ENCODE measurements at regions not wholly inside any gene's neighbourhood (a gene's known extent, or its start where the extent isn't known, plus 50 kb on each side); places are given as distances from the start of the nearest gene placed in this dataset.

DNA sequence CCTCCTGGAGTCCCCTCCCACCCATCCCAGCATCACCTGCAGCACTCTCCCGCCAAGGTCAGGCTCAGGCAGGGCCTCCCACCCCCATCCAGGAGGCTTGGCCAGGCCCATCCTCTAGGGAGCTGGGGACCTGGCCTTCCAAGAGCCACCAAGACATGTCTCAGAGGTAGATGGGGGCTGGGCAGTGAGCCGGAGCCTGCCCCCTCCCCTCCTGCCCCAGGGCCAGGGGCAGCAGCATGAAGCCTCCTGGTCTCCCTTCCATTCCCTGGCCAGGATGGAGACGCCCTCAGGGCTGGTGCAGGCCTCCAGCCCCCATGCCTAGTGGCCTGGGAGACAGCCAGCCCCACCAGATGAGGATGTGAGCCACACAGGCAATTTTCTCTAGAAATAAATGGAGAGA is 69.3 kb upstream of the C14orf180 start:
- TF ChIP-seq, protein P1, sequence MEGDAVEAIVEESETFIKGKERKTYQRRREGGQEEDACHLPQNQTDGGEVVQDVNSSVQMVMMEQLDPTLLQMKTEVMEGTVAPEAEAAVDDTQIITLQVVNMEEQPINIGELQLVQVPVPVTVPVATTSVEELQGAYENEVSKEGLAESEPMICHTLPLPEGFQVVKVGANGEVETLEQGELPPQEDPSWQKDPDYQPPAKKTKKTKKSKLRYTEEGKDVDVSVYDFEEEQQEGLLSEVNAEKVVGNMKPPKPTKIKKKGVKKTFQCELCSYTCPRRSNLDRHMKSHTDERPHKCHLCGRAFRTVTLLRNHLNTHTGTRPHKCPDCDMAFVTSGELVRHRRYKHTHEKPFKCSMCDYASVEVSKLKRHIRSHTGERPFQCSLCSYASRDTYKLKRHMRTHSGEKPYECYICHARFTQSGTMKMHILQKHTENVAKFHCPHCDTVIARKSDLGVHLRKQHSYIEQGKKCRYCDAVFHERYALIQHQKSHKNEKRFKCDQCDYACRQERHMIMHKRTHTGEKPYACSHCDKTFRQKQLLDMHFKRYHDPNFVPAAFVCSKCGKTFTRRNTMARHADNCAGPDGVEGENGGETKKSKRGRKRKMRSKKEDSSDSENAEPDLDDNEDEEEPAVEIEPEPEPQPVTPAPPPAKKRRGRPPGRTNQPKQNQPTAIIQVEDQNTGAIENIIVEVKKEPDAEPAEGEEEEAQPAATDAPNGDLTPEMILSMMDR (IDR thresholded peaks at IDR 0.05 in 2 of 3, conservative IDR thresholded peaks at IDR 0.05 in 1 of 3; ENCODE audit: borderline replicate concordance in 1 of 3, insufficient read depth in 1 of 3, low read depth in 2 of 3, low read length in 2 of 3): no peak
- TF ChIP-seq JUND (IDR thresholded peaks at IDR 0.05) (no peak), ZNF274 (IDR thresholded peaks at IDR 0.05; ENCODE audit: low read depth, low read length) (no peak), RAD21 (IDR thresholded peaks at IDR 0.05; ENCODE audit: low read depth) (no peak), POLR2A (IDR thresholded peaks at IDR 0.05; ENCODE audit: borderline replicate concordance, extremely low read depth, insufficient read depth, insufficient read length) (no peak), EZH2 (IDR thresholded peaks at IDR 0.05) (no peak), TCF7L2 (IDR thresholded peaks at IDR 0.05; ENCODE audit: borderline replicate concordance, extremely low read depth, insufficient read depth, insufficient read length) (no peak), ELF1 (IDR thresholded peaks at IDR 0.05; ENCODE audit: borderline replicate concordance, low read depth) (no peak), YY1 (IDR thresholded peaks at IDR 0.05; ENCODE audit: extremely low read depth, insufficient replicate concordance, low read depth, low read length) (no peak), POLR2AphosphoS5 (IDR thresholded peaks at IDR 0.05; ENCODE audit: low read depth, low read length) (no peak)
- TF ChIP-seq, protein P2, sequence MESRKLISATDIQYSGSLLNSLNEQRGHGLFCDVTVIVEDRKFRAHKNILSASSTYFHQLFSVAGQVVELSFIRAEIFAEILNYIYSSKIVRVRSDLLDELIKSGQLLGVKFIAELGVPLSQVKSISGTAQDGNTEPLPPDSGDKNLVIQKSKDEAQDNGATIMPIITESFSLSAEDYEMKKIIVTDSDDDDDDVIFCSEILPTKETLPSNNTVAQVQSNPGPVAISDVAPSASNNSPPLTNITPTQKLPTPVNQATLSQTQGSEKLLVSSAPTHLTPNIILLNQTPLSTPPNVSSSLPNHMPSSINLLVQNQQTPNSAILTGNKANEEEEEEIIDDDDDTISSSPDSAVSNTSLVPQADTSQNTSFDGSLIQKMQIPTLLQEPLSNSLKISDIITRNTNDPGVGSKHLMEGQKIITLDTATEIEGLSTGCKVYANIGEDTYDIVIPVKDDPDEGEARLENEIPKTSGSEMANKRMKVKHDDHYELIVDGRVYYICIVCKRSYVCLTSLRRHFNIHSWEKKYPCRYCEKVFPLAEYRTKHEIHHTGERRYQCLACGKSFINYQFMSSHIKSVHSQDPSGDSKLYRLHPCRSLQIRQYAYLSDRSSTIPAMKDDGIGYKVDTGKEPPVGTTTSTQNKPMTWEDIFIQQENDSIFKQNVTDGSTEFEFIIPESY (IDR thresholded peaks at IDR 0.05; ENCODE audit: extremely low read depth, insufficient replicate concordance, low read length): no peak
- TF ChIP-seq, protein P3, sequence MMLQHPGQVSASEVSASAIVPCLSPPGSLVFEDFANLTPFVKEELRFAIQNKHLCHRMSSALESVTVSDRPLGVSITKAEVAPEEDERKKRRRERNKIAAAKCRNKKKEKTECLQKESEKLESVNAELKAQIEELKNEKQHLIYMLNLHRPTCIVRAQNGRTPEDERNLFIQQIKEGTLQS (IDR thresholded peaks at IDR 0.05): no peak
